WERI-Rb-1 (cell line): ENCODE measurements at regions not wholly inside any gene's neighbourhood (a gene's known extent, or its start where the extent isn't known, plus 50 kb on each side); places are given as distances from the start of the nearest gene placed in this dataset.

ENCODE experiments used
- DNase-seq: peaks from one replicate; pipeline ENCODE4 v3.0.0-alpha.2; 2020
- H3K27ac ChIP-seq: fragments of 250-450 bp; sonication (Bioruptor Pico); 2 replicates; pipeline ENCODE4 v1.5.1; 2020; ENCODE audit warnings: mild to moderate bottlenecking, moderate library complexity
- H3K27me3 ChIP-seq: fragments of 250-450 bp; sonication (Bioruptor Pico); 2 replicates; pipeline ENCODE4 v1.5.1; 2021; ENCODE audit warnings: mild to moderate bottlenecking, low read depth, moderate library complexity; ENCODE audit not compliant: insufficient read depth, severe bottlenecking
- H3K36me3 ChIP-seq: fragments of 250-450 bp; sonication (Bioruptor Pico); 2 replicates; pipeline ENCODE4 v1.5.1; 2020; ENCODE audit warnings: mild to moderate bottlenecking, moderate library complexity
- H3K4me3 ChIP-seq: 2 replicates; pipeline ENCODE4 v1.5.1; 2011; ENCODE audit warnings: low read depth, mild to moderate bottlenecking, control low read depth, low read length
- H3K9me3 ChIP-seq: fragments of 250-450 bp; sonication (Bioruptor Pico); 2 replicates; pipeline ENCODE4 v1.5.1; 2021; ENCODE audit warnings: mild to moderate bottlenecking, moderate library complexity; ENCODE audit not compliant: severe bottlenecking
- TF ChIP-seq, protein P1 (sequence below): IDR thresholded peaks from 2 replicates; pipeline ENCODE4 v1.5.1; 2011; ENCODE audit warnings: low read depth, mild to moderate bottlenecking, control low read depth, inconsistent platforms, low read length

DNA sequence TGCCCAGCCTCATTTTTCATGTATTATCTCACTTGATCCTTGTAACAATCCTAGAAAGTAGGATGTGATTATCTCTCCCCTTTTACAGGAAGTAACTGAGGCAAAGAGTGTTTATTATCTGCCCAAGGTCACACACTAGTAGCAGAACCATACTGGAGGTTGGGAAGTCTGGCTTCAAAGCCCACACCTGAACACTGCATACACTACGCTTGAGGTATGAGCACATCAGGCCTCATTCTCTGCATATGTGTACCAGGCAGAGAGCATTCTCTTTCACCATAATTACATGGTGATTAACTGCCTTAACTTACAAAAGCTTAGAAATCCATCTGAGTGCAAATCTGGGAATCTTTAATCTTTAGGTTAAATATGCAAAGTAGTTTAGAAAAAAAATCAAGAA lies 361.8 kb downstream of the MFSD1 start:
- peaks cover 18% of the 10 kb centered on the region for H3K27me3 ChIP-seq
- DNase-seq, result no peak
- TF ChIP-seq, protein P1, sequence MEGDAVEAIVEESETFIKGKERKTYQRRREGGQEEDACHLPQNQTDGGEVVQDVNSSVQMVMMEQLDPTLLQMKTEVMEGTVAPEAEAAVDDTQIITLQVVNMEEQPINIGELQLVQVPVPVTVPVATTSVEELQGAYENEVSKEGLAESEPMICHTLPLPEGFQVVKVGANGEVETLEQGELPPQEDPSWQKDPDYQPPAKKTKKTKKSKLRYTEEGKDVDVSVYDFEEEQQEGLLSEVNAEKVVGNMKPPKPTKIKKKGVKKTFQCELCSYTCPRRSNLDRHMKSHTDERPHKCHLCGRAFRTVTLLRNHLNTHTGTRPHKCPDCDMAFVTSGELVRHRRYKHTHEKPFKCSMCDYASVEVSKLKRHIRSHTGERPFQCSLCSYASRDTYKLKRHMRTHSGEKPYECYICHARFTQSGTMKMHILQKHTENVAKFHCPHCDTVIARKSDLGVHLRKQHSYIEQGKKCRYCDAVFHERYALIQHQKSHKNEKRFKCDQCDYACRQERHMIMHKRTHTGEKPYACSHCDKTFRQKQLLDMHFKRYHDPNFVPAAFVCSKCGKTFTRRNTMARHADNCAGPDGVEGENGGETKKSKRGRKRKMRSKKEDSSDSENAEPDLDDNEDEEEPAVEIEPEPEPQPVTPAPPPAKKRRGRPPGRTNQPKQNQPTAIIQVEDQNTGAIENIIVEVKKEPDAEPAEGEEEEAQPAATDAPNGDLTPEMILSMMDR, result no peak
- H3K9me3 ChIP-seq, result peaks cover 4% of the 10 kb centered on the region
- no peak overlapping the region for H3K4me3 ChIP-seq
- no peaks in the 10 kb centered on the region for H3K36me3 ChIP-seq
- no peak overlapping the region for H3K27ac ChIP-seq

DNA sequence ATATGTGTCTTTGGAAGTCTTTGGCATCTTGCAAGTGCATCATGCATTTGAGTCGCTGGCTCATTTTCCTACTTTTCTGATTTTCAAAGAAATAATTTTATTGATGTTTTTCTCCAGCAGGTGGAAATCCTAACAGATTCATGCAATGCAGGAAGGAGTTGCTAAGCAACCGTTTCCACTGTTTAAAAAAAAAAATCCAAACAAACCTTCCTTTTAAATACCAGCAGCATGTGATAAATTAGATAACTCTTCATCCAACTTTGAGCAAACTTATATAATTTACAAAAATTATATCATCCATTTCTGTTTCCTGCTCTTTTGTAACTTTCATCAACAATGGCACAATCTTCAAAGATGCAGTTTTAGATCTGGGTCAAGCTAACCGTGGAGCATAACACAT lies 364.1 kb downstream of the MFSD1 start:
- peaks cover 13% of the 10 kb centered on the region for H3K27me3 ChIP-seq
- H3K27ac ChIP-seq, result no peak overlapping the region
- peaks cover 2% of the 10 kb centered on the region for H3K9me3 ChIP-seq
- DNase-seq, result no peak
- TF ChIP-seq, protein P1, result no peak
- no peaks in the 10 kb centered on the region for H3K36me3 ChIP-seq
- H3K4me3 ChIP-seq, result no peak overlapping the region

DNA sequence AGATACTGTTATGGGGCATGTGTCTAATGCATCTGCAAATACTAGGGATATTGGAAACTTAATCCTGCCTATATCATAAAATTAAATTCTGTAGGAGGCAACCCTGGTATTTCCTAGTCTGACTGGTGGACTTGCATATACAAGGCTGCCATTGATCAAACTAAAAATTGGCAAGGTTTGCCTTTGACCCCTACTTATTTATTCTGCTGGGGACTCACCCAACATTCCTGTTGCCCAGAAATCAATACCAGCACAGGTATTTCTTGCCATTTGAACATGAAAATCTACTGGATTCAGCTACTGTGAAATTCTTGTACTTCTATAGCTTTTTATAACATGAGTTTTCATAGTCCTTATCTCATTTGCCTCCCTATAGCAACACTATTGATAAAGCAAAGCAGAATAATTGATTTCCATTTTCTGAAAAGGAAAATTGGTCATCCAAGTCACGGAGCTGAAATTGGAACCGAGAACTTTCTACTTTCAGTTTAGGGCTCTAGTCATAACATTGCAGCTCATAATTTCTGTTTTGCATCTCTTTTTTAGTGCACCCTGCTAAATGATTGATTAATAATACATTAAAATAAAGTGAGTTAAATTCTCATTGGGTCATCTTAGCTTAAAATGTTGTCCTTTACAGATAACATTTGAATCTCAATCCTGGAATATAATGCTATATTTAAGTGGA lies 365.2 kb downstream of the MFSD1 start:
- H3K9me3 ChIP-seq, result peaks cover 2% of the 10 kb centered on the region
- H3K27ac ChIP-seq, result no peak overlapping the region
- H3K36me3 ChIP-seq, result no peaks in the 10 kb centered on the region
- H3K27me3 ChIP-seq, result peaks cover 13% of the 10 kb centered on the region
- DNase-seq, result no peak
- H3K4me3 ChIP-seq, result no peak overlapping the region
- TF ChIP-seq, protein P1, result no peak

DNA sequence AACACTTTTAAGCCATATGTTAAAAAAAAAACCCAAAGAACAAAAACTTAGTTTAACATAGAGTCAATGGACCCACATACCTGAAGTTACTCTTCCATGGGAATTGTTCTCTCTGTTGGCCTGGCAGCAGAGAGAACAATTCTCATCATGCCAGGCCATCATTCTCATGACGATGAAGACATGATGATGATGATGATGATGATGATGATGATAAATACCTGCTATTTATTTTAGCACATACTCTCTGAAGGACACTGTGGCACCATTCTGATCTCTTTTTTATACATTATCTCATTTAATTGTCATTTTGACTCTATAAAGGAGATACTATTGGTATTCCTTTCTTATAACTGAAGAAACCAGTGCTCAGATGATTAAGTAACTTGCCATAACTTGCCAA lies 366.9 kb downstream of the MFSD1 start:
- Histone ChIP-seq H3K36me3 (no peaks in the 10 kb centered on the region), H3K9me3 (peaks cover 2% of the 10 kb centered on the region), H3K27me3 (peaks cover 13% of the 10 kb centered on the region), H3K4me3 (no peak overlapping the region), H3K27ac (no peak overlapping the region)
- TF ChIP-seq, protein P1, result no peak
- DNase-seq, result no peak

DNA sequence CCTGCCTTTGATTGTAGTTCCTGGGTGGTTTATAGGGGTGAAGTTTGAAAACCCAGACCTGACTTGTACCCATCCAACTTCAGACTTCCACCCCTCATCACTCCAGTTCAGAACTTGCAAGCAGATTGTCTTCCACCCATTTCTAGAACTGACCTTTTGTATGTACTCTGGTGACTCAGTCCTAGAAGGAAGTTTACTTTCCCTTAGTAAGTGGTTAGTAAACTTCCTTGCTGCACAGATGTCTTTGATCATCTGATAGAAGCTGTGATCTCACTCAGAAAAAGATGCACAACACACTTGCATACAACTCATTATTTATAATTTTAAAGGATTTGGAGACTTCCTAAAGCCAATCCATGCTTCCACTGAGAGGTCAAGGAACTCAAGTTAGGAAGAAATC lies 368.0 kb downstream of the MFSD1 start:
- no peak for DNase-seq

More for the DNA sequence above, 368.0 kb downstream of the MFSD1 start:
- Histone ChIP-seq H3K4me3 (no peak overlapping the region), H3K27me3 (peaks cover 13% of the 10 kb centered on the region), H3K36me3 (no peaks in the 10 kb centered on the region), H3K27ac (no peak overlapping the region), H3K9me3 (peaks cover 2% of the 10 kb centered on the region)
- TF ChIP-seq, protein P1, result no peak
